Thoracic aorta (tissue), 2 donors: ENCODE measurements at regions not wholly inside any gene's neighbourhood (a gene's known extent, or its start where the extent isn't known, plus 50 kb on each side); places are given as distances from the start of the nearest gene placed in this dataset.
"Not testable (repeated sequence)": the region's sequence is repeated elsewhere in the genome, so short reads cannot be mapped to it uniquely, and the experiment has no call there.

ENCODE experiments used
- ATAC-seq: fragments of 150-250 bp; one replicate; pipeline ENCODE4 v1.8.0; 2017; ENCODE audit warnings: low read depth; ENCODE audit not compliant: insufficient number of reproducible peaks, low FRiP score
- DNase-seq: peaks from one replicate; pipeline ENCODE4 v3.0.0-alpha.2; 2020; ENCODE audit warnings: low spot score
- H3K27ac ChIP-seq, 2 donors: fragments of 200-600 bp; sonication (generic); 1 replicate in 1 of 2; 2 replicates in 1 of 2; pipeline ENCODE4 v1.5.1; 2016; ENCODE audit warnings: mild to moderate bottlenecking in 2 of 2, moderate library complexity in 2 of 2
- H3K27me3 ChIP-seq: fragments of 200-600 bp; sonication (generic); replicated peaks from 2 replicates; pipeline ENCODE4 v1.6.0; 2016; ENCODE audit warnings: mild to moderate bottlenecking; ENCODE audit not compliant: insufficient read depth
- H3K36me3 ChIP-seq: fragments of 200-600 bp; sonication (generic); one replicate; pipeline ENCODE4 v1.5.1; 2016
- H3K4me1 ChIP-seq, 2 donors: fragments of 200-600 bp; sonication (generic); 1 replicate in 1 of 2; 2 replicates in 1 of 2; pipeline versions ENCODE4 v1.5.1 to v1.6.0; 2016; ENCODE audit warnings: low read depth in 2 of 2, mild to moderate bottlenecking in 1 of 2; ENCODE audit not compliant: control insufficient read depth in 1 of 2
- H3K4me3 ChIP-seq: fragments of 200-600 bp; sonication (generic); 2 replicates; pipeline ENCODE4 v1.5.1; 2016; ENCODE audit warnings: mild to moderate bottlenecking
- H3K9me3 ChIP-seq: fragments of 200-600 bp; sonication (generic); 2 replicates; pipeline ENCODE4 v1.5.1; 2016
- TF ChIP-seq, protein P1 (sequence below): fragments of 200-600 bp; sonication (generic); IDR thresholded peaks from one replicate; pipeline ENCODE4 v1.5.1; 2019; ENCODE audit warnings: antibody characterized with exemption

DNA sequence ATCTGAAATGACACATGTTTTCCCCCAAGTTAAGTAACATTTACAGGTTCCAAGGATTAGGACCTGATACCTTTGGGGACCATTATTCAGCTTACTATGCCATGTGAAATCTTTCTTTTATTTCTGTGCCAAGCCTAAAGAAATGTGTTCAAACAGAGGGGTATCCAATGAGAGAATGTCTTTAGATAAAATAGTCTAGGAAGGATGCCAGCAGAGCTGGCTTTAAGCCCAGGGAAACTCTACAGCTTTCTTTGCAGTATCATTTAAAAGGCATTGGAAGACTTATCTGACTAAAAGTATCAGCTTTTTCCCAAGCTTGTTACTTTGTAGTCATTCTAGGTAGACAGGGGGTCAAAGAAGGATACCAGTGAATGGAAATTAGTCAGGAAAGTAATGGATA lies 860.4 kb downstream of the PLA2G4A start:
- no peaks in the 10 kb centered on the region for H3K27me3 ChIP-seq
- no peaks in the 10 kb centered on the region for H3K36me3 ChIP-seq
- DNase-seq: no peak
- ATAC-seq: no peak
- TF ChIP-seq, protein P1, sequence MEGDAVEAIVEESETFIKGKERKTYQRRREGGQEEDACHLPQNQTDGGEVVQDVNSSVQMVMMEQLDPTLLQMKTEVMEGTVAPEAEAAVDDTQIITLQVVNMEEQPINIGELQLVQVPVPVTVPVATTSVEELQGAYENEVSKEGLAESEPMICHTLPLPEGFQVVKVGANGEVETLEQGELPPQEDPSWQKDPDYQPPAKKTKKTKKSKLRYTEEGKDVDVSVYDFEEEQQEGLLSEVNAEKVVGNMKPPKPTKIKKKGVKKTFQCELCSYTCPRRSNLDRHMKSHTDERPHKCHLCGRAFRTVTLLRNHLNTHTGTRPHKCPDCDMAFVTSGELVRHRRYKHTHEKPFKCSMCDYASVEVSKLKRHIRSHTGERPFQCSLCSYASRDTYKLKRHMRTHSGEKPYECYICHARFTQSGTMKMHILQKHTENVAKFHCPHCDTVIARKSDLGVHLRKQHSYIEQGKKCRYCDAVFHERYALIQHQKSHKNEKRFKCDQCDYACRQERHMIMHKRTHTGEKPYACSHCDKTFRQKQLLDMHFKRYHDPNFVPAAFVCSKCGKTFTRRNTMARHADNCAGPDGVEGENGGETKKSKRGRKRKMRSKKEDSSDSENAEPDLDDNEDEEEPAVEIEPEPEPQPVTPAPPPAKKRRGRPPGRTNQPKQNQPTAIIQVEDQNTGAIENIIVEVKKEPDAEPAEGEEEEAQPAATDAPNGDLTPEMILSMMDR: no peak
- H3K4me1 ChIP-seq: no peaks in the 10 kb centered on the region
- H3K4me3 ChIP-seq: no peak overlapping the region
- H3K9me3 ChIP-seq: no peaks in the 10 kb centered on the region
- no peak overlapping the region for H3K27ac ChIP-seq

DNA sequence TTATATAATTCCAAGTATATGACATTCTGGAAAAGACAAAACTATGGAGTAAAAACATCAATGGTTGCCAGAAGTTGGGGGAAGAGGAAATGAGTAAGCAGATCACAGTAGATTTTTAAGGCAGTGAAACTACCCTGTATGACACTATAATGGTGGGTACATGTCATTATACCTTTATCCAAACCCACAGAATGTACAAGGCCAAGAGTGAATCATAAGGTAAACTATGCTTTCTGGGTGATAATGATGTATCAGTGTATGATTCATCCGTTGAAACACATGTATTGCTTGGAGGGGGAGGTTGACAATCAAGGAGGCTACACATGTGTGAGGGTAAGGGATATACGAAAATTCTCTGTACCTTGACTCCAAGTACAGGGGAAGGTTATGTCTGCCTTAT lies 862.7 kb downstream of the PLA2G4A start:
- no peak for DNase-seq
- no peaks in the 10 kb centered on the region for H3K9me3 ChIP-seq
- H3K27ac ChIP-seq: no peak overlapping the region
- H3K4me1 ChIP-seq: no peaks in the 10 kb centered on the region
- no peak for ATAC-seq
- no peaks in the 10 kb centered on the region for H3K36me3 ChIP-seq
- TF ChIP-seq, protein P1: no peak
- H3K4me3 ChIP-seq: no peak overlapping the region
- H3K27me3 ChIP-seq: no peaks in the 10 kb centered on the region

DNA sequence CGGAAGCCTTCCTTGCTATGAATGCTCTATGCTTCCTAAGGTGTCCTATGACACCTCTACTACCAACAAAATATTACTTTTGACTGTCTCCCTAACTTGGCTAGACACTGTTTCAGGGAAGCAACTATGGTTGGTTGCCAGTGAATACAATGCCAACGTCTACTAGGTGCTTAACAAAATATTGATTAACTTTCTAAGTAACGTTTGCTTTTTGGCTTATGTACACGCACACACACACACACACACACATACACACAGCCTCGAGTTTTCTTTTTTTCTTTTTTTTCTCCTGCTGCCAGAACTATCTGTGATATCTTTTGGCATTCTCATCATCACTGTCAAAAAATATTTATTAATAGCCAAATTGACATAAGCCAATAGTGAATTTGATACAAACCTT lies 864.0 kb downstream of the PLA2G4A start:
- DNase-seq (no peak), ATAC-seq (no peak)
- Histone ChIP-seq H3K36me3 (no peaks in the 10 kb centered on the region), H3K4me1 (no peaks in the 10 kb centered on the region), H3K9me3 (no peaks in the 10 kb centered on the region), H3K27me3 (no peaks in the 10 kb centered on the region), H3K4me3 (no peak overlapping the region), H3K27ac (no peak overlapping the region)
- TF ChIP-seq, protein P1: no peak

DNA sequence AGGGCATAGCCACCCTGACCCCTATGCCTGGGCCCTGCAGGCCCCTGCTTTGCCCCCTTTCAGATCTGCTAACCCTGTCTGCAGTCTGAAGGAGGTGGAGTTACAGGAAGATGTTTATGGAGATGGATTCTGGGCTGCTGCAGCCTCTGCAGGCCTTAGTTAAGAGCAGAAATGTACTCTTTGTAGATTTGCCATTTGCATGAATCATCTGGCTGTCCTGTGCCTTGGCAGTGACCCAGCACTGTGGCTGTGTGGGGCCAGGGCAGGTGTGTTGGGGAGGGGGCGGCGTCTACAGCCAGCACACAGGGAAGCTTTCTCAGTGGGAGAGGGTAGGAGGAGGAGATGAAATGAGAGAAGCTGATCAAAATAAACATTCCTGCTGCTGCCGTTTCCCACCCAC lies 867.3 kb downstream of the PLA2G4A start:
- Histone ChIP-seq H3K27ac (no peak overlapping the region), H3K4me3 (no peak overlapping the region), H3K36me3 (no peaks in the 10 kb centered on the region), H3K27me3 (no peaks in the 10 kb centered on the region), H3K9me3 (no peaks in the 10 kb centered on the region), H3K4me1 (no peaks in the 10 kb centered on the region)
- TF ChIP-seq, protein P1: no peak
- no peak for ATAC-seq
- no peak for DNase-seq

DNA sequence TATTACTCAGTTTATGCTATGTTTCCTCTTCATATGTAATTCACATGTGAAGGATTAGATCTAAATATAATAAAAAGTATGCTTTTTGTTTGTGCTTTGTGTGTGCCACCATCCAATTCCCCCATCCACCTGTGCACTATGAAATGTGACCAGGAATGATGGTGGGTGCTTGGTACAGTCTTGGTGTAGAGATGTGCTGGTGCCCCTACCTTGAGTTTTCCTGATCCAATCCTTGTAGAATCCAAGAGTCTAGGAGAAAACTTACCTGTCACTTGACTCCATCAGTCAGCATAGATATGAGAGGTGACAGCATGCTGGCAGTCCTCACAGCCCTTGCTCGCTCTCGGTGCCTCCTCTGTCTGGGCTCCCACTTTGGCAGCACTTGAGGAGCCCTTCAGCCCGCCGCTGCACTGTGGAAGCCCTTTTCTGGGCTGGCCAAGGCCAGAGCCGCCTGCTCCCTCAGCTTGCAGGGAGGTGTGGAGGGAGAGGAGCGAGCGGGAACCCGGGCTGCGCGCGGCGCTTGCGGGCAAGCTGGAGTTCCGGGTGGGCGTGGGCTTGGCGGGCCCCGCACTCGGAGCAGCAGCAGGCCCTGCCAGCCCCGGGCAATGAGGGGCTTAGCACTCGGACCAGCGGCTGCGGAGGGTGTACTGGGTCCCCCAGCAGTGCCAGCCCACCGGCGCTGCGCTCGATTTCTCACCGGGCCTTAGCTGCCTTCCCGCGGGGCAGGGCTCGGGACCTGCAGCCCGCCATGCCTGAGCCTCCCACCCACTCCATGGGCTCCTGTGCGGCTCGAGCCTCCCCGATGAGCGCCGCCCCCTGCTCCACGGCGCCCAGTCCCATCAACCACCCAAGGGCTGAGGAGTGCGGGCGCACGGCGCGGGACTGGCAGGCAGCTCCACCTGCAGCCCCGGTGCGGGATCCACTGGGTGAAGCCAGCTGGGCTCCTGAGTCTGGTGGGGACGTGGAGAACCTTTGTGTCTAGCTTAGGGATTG lies 874.7 kb downstream of the PLA2G4A start:
- not testable (repeated sequence) for DNase-seq, H3K36me3 ChIP-seq

More for the DNA sequence above, 874.7 kb downstream of the PLA2G4A start:
- H3K4me3 ChIP-seq, H3K4me1 ChIP-seq, H3K9me3 ChIP-seq, H3K27me3 ChIP-seq, ATAC-seq, H3K27ac ChIP-seq: not testable (repeated sequence)
